ENCODE measurements at regions not wholly inside any gene's neighbourhood (a gene's known extent, or its start where the extent isn't known, plus 50 kb on each side); places are given as distances from the start of the nearest gene placed in this dataset.

- DNase-seq (ENCODE audit: insufficient read length, low spot score) = no peak
These were observed 267.9 kb downstream of the CASP12 start for GRCh38 chr11:104630352-104630751.

GRCh38 chr11:104625246-104625645, 273.0 kb downstream of the CASP12 start:
- TF ChIP-seq POLR2AphosphoS5 (IDR thresholded peaks at IDR 0.05; ENCODE audit: low read depth, low read length) (no peak), TAF1 (IDR thresholded peaks at IDR 0.05; ENCODE audit: low read depth, low read length) (no peak), POU2F2 (IDR thresholded peaks at IDR 0.05; ENCODE audit: low read depth, low read length) (no peak), PAX5 (IDR thresholded peaks at IDR 0.05; ENCODE audit: insufficient read depth, low read length, severe bottlenecking) (no peak), SPI1 (IDR thresholded peaks at IDR 0.05; ENCODE audit: low read depth, low read length) (no peak)
- DNase-seq (ENCODE audit: insufficient read length, low spot score) (no peak), FAIRE-seq (no peak)

More at GRCh38 chr11:104630352-104630751, 267.9 kb downstream of the CASP12 start:
- no peak for TF ChIP-seq TAF1 (IDR thresholded peaks at IDR 0.05; ENCODE audit: low read depth, low read length)
- no peak for TF ChIP-seq POU2F2 (IDR thresholded peaks at IDR 0.05; ENCODE audit: low read depth, low read length)
- TF ChIP-seq SPI1 (IDR thresholded peaks at IDR 0.05; ENCODE audit: low read depth, low read length) = no peak
- TF ChIP-seq POLR2AphosphoS5 (IDR thresholded peaks at IDR 0.05; ENCODE audit: low read depth, low read length) = no peak
- TF ChIP-seq PAX5 (IDR thresholded peaks at IDR 0.05; ENCODE audit: insufficient read depth, low read length, severe bottlenecking) = no peak
- TF ChIP-seq POLR2A (IDR thresholded peaks at IDR 0.05; ENCODE audit: low read depth, low read length) = no peak
- no peak for FAIRE-seq

DNA sequence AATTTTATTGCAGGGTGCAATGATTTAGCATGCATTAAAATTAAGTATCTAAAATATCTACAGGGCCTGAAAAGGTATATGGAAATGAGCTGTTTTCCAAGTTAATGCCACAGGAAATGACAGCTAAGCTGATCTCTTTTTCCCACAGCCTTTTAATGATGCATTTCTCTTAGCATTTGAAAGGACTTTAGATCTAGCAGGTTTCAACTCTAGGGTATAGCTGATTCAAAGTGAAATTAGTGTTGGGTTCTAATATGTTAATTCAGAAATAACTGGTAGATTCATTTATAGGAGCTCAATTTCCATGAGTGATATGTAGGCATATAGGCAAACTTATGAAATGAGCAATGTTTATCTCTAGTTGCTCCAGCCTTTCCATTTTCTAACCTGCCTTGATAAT, 274.2 kb downstream of the CASP12 start:
- no peak for DNase-seq (ENCODE audit: insufficient read length, low spot score)
- TF ChIP-seq PAX5 (IDR thresholded peaks at IDR 0.05; ENCODE audit: insufficient read depth, low read length, severe bottlenecking) = no peak
- no peak for TF ChIP-seq POU2F2 (IDR thresholded peaks at IDR 0.05; ENCODE audit: low read depth, low read length)
- no peak for TF ChIP-seq POLR2A (IDR thresholded peaks at IDR 0.05; ENCODE audit: low read depth, low read length)
- no peak for FAIRE-seq

DNA sequence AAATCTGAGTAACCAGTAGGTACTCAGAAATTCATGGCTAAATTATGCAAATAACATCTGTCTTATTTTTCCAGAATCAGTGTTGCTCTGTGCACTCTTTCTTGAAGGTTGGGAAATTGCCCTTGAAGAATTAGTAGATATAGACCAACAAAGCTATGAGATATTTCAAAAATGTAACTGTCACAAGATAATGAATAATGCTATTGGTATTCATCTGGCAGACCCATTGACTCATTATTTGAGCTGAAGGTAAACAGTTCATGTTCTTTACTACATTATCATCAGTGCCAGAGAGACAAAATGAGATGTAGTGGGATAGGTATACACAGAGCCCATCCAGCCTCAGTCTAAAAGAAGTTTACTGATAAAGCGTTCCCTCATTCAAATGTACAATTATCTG, 274.7 kb downstream of the CASP12 start:
- no peak for DNase-seq (ENCODE audit: insufficient read length, low spot score)
- no peak for FAIRE-seq
- TF ChIP-seq TAF1 (IDR thresholded peaks at IDR 0.05; ENCODE audit: low read depth, low read length) (no peak), POLR2A (IDR thresholded peaks at IDR 0.05; ENCODE audit: low read depth, low read length) (no peak), SPI1 (IDR thresholded peaks at IDR 0.05; ENCODE audit: low read depth, low read length) (no peak), PAX5 (IDR thresholded peaks at IDR 0.05; ENCODE audit: insufficient read depth, low read length, severe bottlenecking) (no peak), POLR2AphosphoS5 (IDR thresholded peaks at IDR 0.05; ENCODE audit: low read depth, low read length) (no peak), POU2F2 (IDR thresholded peaks at IDR 0.05; ENCODE audit: low read depth, low read length) (no peak)

DNA sequence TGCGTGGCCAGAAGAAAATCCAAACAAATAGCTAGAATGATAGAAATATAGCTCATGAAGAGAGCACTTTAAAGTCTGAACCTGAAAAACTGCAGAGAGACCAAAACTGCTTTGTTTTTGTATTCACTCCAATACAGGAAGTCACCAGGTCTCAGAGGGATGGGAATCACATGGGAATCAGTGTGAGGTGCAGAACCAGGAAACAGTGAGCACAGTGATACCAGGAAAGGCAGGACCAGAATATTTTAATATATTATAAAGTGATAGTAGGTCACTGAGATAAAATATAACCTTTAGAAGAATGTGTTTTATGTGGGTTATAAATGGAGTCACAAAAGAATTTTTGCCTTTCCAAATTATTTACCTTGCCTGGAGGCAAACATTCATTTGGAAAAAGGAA, 277.3 kb downstream of the CASP12 start:
- FAIRE-seq (no peak), DNase-seq (ENCODE audit: insufficient read length, low spot score) (no peak)
- TF ChIP-seq PAX5 (IDR thresholded peaks at IDR 0.05; ENCODE audit: insufficient read depth, low read length, severe bottlenecking) (no peak), POU2F2 (IDR thresholded peaks at IDR 0.05; ENCODE audit: low read depth, low read length) (no peak), TAF1 (IDR thresholded peaks at IDR 0.05; ENCODE audit: low read depth, low read length) (no peak), SPI1 (IDR thresholded peaks at IDR 0.05; ENCODE audit: low read depth, low read length) (no peak), POLR2A (IDR thresholded peaks at IDR 0.05; ENCODE audit: low read depth, low read length) (no peak), POLR2AphosphoS5 (IDR thresholded peaks at IDR 0.05; ENCODE audit: low read depth, low read length) (no peak)

GRCh38 chr11:104619751-104620150, 278.5 kb downstream of the CASP12 start:
- FAIRE-seq = no peak
- no peak for TF ChIP-seq SPI1 (IDR thresholded peaks at IDR 0.05; ENCODE audit: low read depth, low read length)
- DNase-seq (ENCODE audit: insufficient read length, low spot score) = no peak

- no peak for FAIRE-seq
These were observed 279.3 kb downstream of the CASP12 start for GRCh38 chr11:104618954-104619353.

GRCh38 chr11:104614961-104615360, 283.3 kb downstream of the CASP12 start:
- TF ChIP-seq SPI1 (IDR thresholded peaks at IDR 0.05; ENCODE audit: low read depth, low read length) (no peak), POLR2A (IDR thresholded peaks at IDR 0.05; ENCODE audit: low read depth, low read length) (no peak), POLR2AphosphoS5 (IDR thresholded peaks at IDR 0.05; ENCODE audit: low read depth, low read length) (no peak), POU2F2 (IDR thresholded peaks at IDR 0.05; ENCODE audit: low read depth, low read length) (no peak), PAX5 (IDR thresholded peaks at IDR 0.05; ENCODE audit: insufficient read depth, low read length, severe bottlenecking) (no peak), TAF1 (IDR thresholded peaks at IDR 0.05; ENCODE audit: low read depth, low read length) (no peak)
- FAIRE-seq (no peak), DNase-seq (ENCODE audit: insufficient read length, low spot score) (no peak)

More at GRCh38 chr11:104618954-104619353, 279.3 kb downstream of the CASP12 start:
- DNase-seq (ENCODE audit: insufficient read length, low spot score) = no peak
- TF ChIP-seq POLR2A (IDR thresholded peaks at IDR 0.05; ENCODE audit: low read depth, low read length) (no peak), TAF1 (IDR thresholded peaks at IDR 0.05; ENCODE audit: low read depth, low read length) (no peak), POU2F2 (IDR thresholded peaks at IDR 0.05; ENCODE audit: low read depth, low read length) (no peak), PAX5 (IDR thresholded peaks at IDR 0.05; ENCODE audit: insufficient read depth, low read length, severe bottlenecking) (no peak)

- TF ChIP-seq POLR2A (IDR thresholded peaks at IDR 0.05; ENCODE audit: low read depth, low read length) (no peak), TAF1 (IDR thresholded peaks at IDR 0.05; ENCODE audit: low read depth, low read length) (no peak), POU2F2 (IDR thresholded peaks at IDR 0.05; ENCODE audit: low read depth, low read length) (no peak), PAX5 (IDR thresholded peaks at IDR 0.05; ENCODE audit: insufficient read depth, low read length, severe bottlenecking) (no peak), POLR2AphosphoS5 (IDR thresholded peaks at IDR 0.05; ENCODE audit: low read depth, low read length) (no peak), SPI1 (IDR thresholded peaks at IDR 0.05; ENCODE audit: low read depth, low read length) (no peak)
- FAIRE-seq (no peak), DNase-seq (ENCODE audit: insufficient read length, low spot score) (no peak)
These were observed 284.1 kb downstream of the CASP12 start for GRCh38 chr11:104614117-104614680.

- FAIRE-seq (no peak), DNase-seq (ENCODE audit: insufficient read length, low spot score) (no peak)
- TF ChIP-seq POLR2AphosphoS5 (IDR thresholded peaks at IDR 0.05; ENCODE audit: low read depth, low read length) (no peak), POLR2A (IDR thresholded peaks at IDR 0.05; ENCODE audit: low read depth, low read length) (no peak), TAF1 (IDR thresholded peaks at IDR 0.05; ENCODE audit: low read depth, low read length) (no peak), POU2F2 (IDR thresholded peaks at IDR 0.05; ENCODE audit: low read depth, low read length) (no peak), SPI1 (IDR thresholded peaks at IDR 0.05; ENCODE audit: low read depth, low read length) (no peak), PAX5 (IDR thresholded peaks at IDR 0.05; ENCODE audit: insufficient read depth, low read length, severe bottlenecking) (no peak)
These were observed 287.6 kb downstream of the CASP12 start for GRCh38 chr11:104610635-104611034.

All from GM12891 (cell line).